ENCODE measurements at regions not wholly inside any gene's neighbourhood (a gene's known extent, or its start where the extent isn't known, plus 50 kb on each side); places are given as distances from the start of the nearest gene placed in this dataset.
A peak's percentile ranks its signal among the peaks of the same experiment; 100 is the strongest.

- H3K27me3 Mint-ChIP-seq (ENCODE audit: insufficient read depth): no peaks in the 10 kb centered on the region
- peak; percentile 56 for DNase-seq
Measured at GRCh38 chr13:70353096-70353495, 244.8 kb upstream of the KLHL1 start.

GRCh38 chr13:70347947-70348620, 239.8 kb upstream of the KLHL1 start:
- Mint-ChIP-seq H3K4me3 (no peak overlapping the region), H3K36me3 (ENCODE audit: low read depth) (no peaks in the 10 kb centered on the region), H3K27me3 (ENCODE audit: insufficient read depth) (no peaks in the 10 kb centered on the region), H3K27ac (no peak overlapping the region), H3K9me3 (no peaks in the 10 kb centered on the region), H3K4me1 (no peaks in the 10 kb centered on the region)
- Histone ChIP-seq H3K9ac (ENCODE audit: extremely low read depth, low read length, poor library complexity, severe bottlenecking) (no peak overlapping the region), H3K36me3 (ENCODE audit: control insufficient read depth, insufficient read depth, low read length) (no peaks in the 10 kb centered on the region), H3K4me3 (ENCODE audit: low read length) (no peak overlapping the region), H3K27ac (ENCODE audit: low read depth, low read length) (no peak overlapping the region), H3K4me1 (ENCODE audit: control insufficient read depth, insufficient read depth, low read length) (no peaks in the 10 kb centered on the region), H3K9me3 (ENCODE audit: control insufficient read depth, low read length) (no peaks in the 10 kb centered on the region), H3K27me3 (ENCODE audit: control insufficient read depth, insufficient read depth, low read length, poor library complexity, severe bottlenecking) (no peaks in the 10 kb centered on the region)
- DNase-seq: no peak
- WGBS, 2 experiments (ENCODE audit: insufficient coverage in 1 of 2, insufficient read length in 1 of 2): 92 to 94% methylated on average over 6 to 8 of the region's 8 CpGs
- no peak for TF ChIP-seq CTCF (conservative IDR thresholded peaks at IDR 0.05)

More at GRCh38 chr13:70353096-70353495, 244.8 kb upstream of the KLHL1 start:
- Histone ChIP-seq H3K4me3 (ENCODE audit: low read length) (no peak overlapping the region), H3K27ac (ENCODE audit: low read depth, low read length) (no peak overlapping the region), H3K4me1 (ENCODE audit: control insufficient read depth, insufficient read depth, low read length) (no peaks in the 10 kb centered on the region), H3K27me3 (ENCODE audit: control insufficient read depth, insufficient read depth, low read length, poor library complexity, severe bottlenecking) (no peaks in the 10 kb centered on the region), H3K9ac (ENCODE audit: extremely low read depth, low read length, poor library complexity, severe bottlenecking) (no peak overlapping the region), H3K9me3 (ENCODE audit: control insufficient read depth, low read length) (no peaks in the 10 kb centered on the region), H3K36me3 (ENCODE audit: control insufficient read depth, insufficient read depth, low read length) (no peaks in the 10 kb centered on the region)
- WGBS, 2 experiments (ENCODE audit: insufficient coverage in 1 of 2, insufficient read length in 1 of 2): 83 to 89% methylated on average over 1 to 2 of the region's 2 CpGs
- no peak overlapping the region for H3K27ac Mint-ChIP-seq
- no peaks in the 10 kb centered on the region for H3K4me1 Mint-ChIP-seq
- H3K36me3 Mint-ChIP-seq (ENCODE audit: low read depth): no peaks in the 10 kb centered on the region
- peak; percentile 71 for TF ChIP-seq CTCF (conservative IDR thresholded peaks at IDR 0.05)
- no peaks in the 10 kb centered on the region for H3K9me3 Mint-ChIP-seq
- H3K4me3 Mint-ChIP-seq: no peak overlapping the region

GRCh38 chr13:70339738-70340137, 231.5 kb upstream of the KLHL1 start:
- H3K4me3 Mint-ChIP-seq: no peak overlapping the region
- peak; percentile 88 for TF ChIP-seq CTCF (conservative IDR thresholded peaks at IDR 0.05)
- no peaks in the 10 kb centered on the region for H3K36me3 Mint-ChIP-seq (ENCODE audit: low read depth)

More at GRCh38 chr13:70339738-70340137, 231.5 kb upstream of the KLHL1 start:
- peak; percentile 81 for DNase-seq
- Histone ChIP-seq H3K4me1 (ENCODE audit: control insufficient read depth, insufficient read depth, low read length) (no peaks in the 10 kb centered on the region), H3K27ac (ENCODE audit: low read depth, low read length) (no peak overlapping the region), H3K4me3 (ENCODE audit: low read length) (no peak overlapping the region), H3K36me3 (ENCODE audit: control insufficient read depth, insufficient read depth, low read length) (no peaks in the 10 kb centered on the region), H3K9ac (ENCODE audit: extremely low read depth, low read length, poor library complexity, severe bottlenecking) (no peak overlapping the region), H3K27me3 (ENCODE audit: control insufficient read depth, insufficient read depth, low read length, poor library complexity, severe bottlenecking) (no peaks in the 10 kb centered on the region), H3K9me3 (ENCODE audit: control insufficient read depth, low read length) (no peaks in the 10 kb centered on the region)
- Mint-ChIP-seq H3K4me1 (no peaks in the 10 kb centered on the region), H3K9me3 (no peaks in the 10 kb centered on the region), H3K27ac (no peak overlapping the region), H3K27me3 (ENCODE audit: insufficient read depth) (no peaks in the 10 kb centered on the region)
- WGBS, 2 experiments (ENCODE audit: insufficient coverage in 1 of 2, insufficient read length in 1 of 2): 70% methylated on average over 4 of the region's 4 CpGs; no CpG with 5 or more reads in 1 of the 2 experiments

Data from endodermal cell (in vitro differentiated cells).